IPS DF 19.7 (cell line): ENCODE measurements at regions not wholly inside any gene's neighbourhood (a gene's known extent, or its start where the extent isn't known, plus 50 kb on each side); places are given as distances from the start of the nearest gene placed in this dataset.

Experiments
- DNase-seq: peaks from one replicate; pipeline ENCODE4 v3.0.0-alpha.2; 2013; ENCODE audit warnings: low read depth, low spot score

GRCh38 chr7:118573085-118573484 lies 348.6 kb downstream of the ANKRD7 start:
- no peak for DNase-seq

- no peak for DNase-seq
Measured at GRCh38 chr7:118575393-118575948, 351.0 kb downstream of the ANKRD7 start.

DNA sequence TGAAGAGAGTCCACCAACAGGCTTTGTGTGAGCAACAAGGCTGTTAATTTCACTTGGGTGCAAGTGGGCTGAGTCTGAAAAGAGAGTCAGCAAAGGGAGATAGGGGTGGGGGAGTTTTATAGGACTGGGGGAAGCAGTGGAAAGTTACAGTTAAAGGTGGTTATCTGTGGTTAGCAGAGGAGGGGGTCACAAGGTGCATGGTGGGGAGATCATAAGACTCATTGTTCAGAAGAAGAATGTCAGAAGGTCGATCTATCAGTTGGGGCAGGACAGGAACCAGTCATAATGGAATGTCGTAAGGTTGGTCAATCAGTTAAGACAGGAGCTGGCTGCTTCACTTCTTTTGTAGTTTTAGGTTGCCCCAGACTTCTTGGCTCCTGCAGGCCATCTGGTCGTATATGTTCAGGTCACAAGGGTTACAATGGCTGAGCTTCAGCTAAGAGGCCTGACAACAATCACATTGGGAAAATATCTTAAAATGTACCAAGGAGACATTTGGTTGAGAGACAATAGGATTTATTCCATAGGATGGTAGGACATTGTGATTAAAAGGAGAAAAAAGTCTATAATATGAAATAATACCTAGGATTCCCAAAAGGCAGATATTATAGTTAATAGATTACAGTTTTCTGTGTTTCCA lies 356.4 kb downstream of the ANKRD7 start:
- DNase-seq: no peak

- no peak for DNase-seq
Measured at GRCh38 chr7:118583641-118584040, 359.1 kb downstream of the ANKRD7 start.

DNA sequence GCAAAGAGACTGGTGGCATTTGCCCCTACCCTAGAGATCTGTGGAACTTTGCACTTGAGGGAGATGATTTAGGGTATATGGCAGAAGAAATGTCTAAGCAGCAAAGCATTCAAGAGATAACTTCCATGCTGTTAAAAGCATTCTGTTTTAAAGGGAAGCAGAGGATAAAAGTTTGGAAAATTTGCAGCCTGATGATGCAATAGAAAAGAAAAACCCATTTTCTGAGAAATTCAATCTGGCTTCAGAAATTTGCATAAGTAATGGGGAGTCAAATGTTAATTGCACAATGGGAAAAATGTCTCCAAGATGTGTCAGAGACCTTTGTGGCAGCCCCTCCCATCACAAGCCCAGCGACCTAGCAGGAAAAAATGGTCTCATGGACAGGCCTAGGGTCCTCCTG lies 361.7 kb downstream of the ANKRD7 start:
- DNase-seq: no peak

- DNase-seq: peak; percentile 7
Measured at GRCh38 chr7:118590107-118590506, 365.6 kb downstream of the ANKRD7 start.

DNA sequence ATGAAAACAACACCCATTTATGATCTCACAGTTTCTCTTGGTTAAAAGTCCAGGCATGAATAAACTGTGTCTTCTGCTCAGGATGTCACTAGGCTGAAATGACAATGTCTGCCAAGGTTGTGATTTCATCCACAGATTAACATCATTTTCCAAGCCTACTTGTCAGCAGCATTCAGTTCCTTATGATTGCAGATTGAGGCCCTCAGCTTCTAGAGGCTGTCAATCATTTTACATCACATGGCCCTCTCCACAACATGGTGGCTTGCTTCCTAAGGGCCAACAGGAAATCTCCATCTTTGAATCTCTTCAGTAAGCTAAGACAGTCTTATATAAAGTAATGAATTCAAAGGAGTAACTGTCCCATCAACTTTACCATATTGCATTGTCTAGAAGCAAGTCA lies 377.6 kb downstream of the ANKRD7 start:
- DNase-seq: no peak

GRCh38 chr7:118606602-118607001 lies 382.1 kb downstream of the ANKRD7 start:
- DNase-seq: no peak

DNA sequence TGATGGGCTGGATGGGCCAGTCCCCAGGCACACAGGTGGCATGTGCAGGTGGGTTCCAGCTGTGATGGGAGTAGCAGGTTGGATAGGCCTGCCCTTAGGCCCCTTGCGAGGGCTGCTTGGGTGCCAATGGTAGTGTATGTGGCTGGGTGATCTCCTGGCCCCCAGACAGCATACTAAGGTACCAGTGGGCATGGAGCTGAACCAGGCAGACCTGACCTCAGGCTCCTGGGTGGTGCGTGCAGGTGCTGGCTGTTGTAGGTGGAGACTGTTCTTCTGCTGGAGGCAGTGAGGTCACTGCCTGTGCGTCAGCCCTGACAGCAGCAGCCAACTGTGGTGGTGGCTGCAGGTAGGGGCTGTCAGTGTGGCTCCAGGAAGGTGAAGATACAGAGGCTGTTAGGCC lies 384.7 kb downstream of the ANKRD7 start:
- DNase-seq: no peak

GRCh38 chr7:118615681-118616080 lies 391.2 kb downstream of the ANKRD7 start:
- DNase-seq: no peak

GRCh38 chr7:118621810-118622360 lies 397.4 kb downstream of the ANKRD7 start:
- DNase-seq: no peak

- no peak for DNase-seq
Measured at GRCh38 chr7:118626739-118627138, 402.2 kb downstream of the ANKRD7 start.

GRCh38 chr7:118627467-118627866 lies 403.0 kb downstream of the ANKRD7 start:
- no peak for DNase-seq

DNA sequence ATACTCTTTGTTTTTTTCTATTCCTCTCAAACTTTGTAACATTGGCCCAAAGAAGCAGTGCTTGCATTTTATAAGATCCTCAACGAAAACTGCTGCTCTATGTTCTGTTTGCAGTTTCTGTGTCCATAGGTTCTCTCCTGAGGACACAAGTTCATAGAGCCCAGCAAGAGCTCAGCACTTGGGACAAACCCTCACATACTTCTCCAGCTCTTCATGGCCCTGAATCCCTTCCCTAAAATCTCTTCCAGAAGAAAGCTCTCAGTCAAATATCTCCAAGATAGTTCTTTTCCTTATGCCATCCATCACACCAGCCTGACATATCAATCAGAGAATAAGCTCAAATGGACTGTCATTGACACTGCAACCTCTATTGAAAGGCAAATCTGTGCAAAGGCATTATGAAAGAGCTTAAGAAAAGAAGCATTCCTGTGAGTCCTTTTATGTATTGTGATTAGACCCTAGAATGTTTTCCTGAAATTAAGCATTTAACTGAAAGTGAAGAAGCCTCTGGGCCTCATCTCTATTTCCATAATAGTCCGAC lies 405.5 kb downstream of the ANKRD7 start:
- no peak for DNase-seq

- no peak for DNase-seq
Measured at GRCh38 chr7:118642396-118642795, 417.9 kb downstream of the ANKRD7 start.

DNA sequence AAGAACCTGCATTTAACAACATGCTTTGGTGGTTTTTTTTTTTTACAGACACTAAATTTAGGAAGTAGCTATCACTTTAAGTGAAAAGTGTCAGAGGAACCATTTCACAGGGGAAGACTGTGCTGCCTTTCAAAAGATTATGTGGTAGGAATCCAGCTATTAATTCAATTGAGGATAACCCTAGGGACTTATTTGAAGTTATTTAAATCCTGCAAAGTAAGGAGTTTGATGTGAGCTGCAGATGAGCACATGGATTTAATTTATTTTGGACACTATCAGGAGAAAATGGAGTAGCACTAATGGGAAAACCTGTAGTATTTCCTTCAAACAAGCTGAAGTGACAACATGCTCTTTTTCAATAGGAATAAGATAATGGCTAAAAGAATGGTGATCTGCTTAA lies 419.8 kb downstream of the ANKRD7 start:
- no peak for DNase-seq

GRCh38 chr7:118648002-118648401 lies 423.5 kb downstream of the ANKRD7 start:
- DNase-seq: no peak

DNA sequence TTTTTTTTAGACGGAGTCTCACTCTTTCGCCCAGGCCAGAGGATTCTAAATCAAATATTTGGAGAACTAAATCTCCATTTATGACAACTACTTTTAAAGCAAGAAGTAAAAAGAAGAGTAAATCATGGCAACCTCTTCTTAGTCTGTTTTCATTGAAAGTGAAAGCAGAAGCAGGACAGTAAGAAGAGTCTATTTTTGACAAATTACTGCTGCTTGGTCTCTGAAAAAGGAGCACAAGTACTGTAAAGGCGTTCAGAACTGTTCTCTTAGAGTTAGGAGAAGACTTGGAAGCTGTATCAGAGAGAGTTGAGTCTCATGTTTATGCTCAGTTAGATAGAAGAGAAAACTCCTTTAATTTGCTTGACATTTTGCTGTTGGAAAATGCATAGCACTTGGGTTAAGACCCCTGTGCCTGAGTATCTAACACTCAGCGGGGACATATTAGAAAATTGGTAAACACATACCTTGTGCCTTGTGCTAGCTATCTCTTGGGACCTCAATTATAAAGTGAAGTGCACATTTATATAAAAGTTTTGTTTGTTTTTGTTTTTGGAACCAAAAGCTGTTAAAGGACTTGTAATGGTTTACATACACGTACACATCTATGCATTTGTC lies 433.0 kb downstream of the ANKRD7 start:
- no peak for DNase-seq

DNA sequence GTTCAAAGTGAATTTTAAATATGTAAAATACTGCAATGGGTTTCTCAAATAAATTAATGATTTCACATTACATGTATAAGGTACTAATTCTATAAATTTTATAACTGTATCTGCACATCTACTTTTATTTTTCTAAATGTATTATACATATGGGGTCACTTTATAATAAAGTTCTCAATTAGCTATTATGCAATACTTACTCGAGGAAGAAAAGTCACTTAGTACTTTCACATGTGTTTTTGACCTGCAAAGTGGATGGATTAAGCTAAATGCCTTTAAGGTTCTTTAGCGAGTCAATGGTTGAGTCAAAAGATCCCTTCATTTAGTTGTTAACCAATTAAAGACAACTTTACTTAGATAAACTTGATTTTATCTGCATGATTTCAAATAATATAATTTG lies 437.8 kb downstream of the ANKRD7 start:
- no peak for DNase-seq

- DNase-seq: no peak
Measured at GRCh38 chr7:118664498-118664897, 440.0 kb downstream of the ANKRD7 start.

GRCh38 chr7:118671149-118671548 lies 446.6 kb downstream of the ANKRD7 start:
- no peak for DNase-seq

DNA sequence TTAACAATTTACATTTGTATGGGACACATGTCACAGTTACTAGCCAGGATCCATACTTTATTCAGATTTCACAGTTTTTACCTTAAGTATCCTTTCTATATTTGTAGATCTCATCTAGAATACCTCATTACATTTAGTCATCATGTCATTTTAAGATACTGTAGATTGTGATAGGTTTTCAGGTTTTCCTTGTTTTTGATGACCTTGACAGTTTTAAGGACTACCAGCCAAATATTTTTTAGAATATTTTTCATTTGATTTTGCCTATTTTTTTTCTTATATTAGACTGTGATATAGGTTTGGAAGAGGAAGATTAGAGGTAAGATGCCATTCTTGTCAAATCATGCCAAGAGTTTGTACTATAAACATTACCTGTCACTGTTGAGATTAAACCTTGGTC lies 460.3 kb downstream of the ANKRD7 start:
- DNase-seq: no peak

DNA sequence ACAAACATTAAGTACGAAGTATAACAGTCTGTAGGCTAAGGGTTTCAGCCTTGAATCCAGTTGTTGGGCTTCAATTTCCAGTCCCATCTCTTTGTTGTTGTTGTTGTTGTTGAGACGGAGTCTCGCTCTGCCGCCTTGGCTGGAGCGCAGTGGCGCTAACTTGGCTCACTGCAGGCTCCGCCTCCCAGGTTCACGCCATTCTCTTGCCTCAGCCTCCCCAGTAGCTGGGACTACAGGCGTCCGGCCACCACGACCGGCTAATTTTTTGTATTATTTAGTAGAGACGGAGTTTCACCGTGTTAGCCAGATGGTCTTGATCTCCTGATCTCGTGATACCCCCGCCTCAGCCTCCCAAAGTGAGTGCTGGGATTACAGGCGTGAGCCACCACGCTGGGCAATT lies 464.9 kb downstream of the ANKRD7 start:
- DNase-seq: no peak
